ENCODE measurements at regions not wholly inside any gene's neighbourhood (a gene's known extent, or its start where the extent isn't known, plus 50 kb on each side); places are given as distances from the start of the nearest gene placed in this dataset.

DNA sequence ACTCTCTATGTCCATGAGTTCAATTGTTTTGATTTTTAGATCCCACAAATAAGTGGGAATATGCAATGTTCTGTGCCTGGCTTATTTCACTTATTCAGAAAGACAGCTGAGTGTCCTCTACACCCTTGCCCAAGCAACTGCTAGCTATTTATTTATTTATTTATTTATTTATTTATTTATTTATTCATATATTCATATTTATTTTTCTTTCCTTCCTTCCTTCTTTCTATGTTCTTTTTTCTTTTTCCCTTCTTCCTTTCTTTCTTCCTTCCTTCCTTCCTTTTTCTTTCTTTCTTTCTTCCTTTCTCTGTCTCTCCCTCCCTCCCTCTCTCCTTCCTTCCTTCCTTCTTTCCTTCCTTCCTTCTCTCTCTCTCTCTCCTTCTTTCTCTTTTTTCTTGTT is 563.4 kb downstream of the BCL11B start:
- TF ChIP-seq CTCF (conservative IDR thresholded peaks at IDR 0.05 in 1 of 2, IDR thresholded peaks at IDR 0.05 in 1 of 2; ENCODE audit: extremely low read depth in 1 of 2, insufficient read depth in 1 of 2, low read depth in 1 of 2, low read length in 2 of 2) (no peak), EZH2 (IDR thresholded peaks at IDR 0.05; ENCODE audit: borderline replicate concordance, low read length) (no peak)

Measured in mammary epithelial cell (primary cell).